Endothelial cell of umbilical vein (primary cell): ENCODE measurements at regions not wholly inside any gene's neighbourhood (a gene's known extent, or its start where the extent isn't known, plus 50 kb on each side); places are given as distances from the start of the nearest gene placed in this dataset.

Experiments used
- CTCF ChIP-seq, 2 donors: IDR thresholded peaks; 1 replicate in 1 of 2; 2 replicates in 1 of 2; pipeline ENCODE4 v1.5.1; 2011; ENCODE audit warnings: low read length in 2 of 2, mild to moderate bottlenecking in 2 of 2, moderate library complexity in 2 of 2, control low read depth in 1 of 2, inconsistent platforms in 1 of 2, low read depth in 1 of 2; ENCODE audit not compliant: insufficient read depth in 1 of 2; ENCODE audit errors: extremely low read depth in 1 of 2
- MYC ChIP-seq: IDR thresholded peaks from one replicate; pipeline ENCODE4 v1.6.1; 2011; ENCODE audit warnings: mild to moderate bottlenecking, low read depth, low read length
- POLR2AphosphoS5 ChIP-seq: IDR thresholded peaks from 2 replicates; pipeline ENCODE4 v1.6.1; 2012; ENCODE audit warnings: low read depth, mild to moderate bottlenecking, control low read depth, low read length, moderate library complexity; ENCODE audit not compliant: insufficient read depth

- TF ChIP-seq MYC (no peak), CTCF (IDR thresholded peaks at IDR 0.05; ENCODE audit: extremely low read depth in 1 of 2, insufficient read depth in 1 of 2, low read depth in 1 of 2, low read length in 2 of 2) (no peak), POLR2AphosphoS5 (no peak)
Observed at GRCh38 chr14:66225337-66225736, 260.8 kb upstream of the CCDC196 start.
